Brain microvascular endothelial cell (primary cell): ENCODE measurements at regions not wholly inside any gene's neighbourhood (a gene's known extent, or its start where the extent isn't known, plus 50 kb on each side); places are given as distances from the start of the nearest gene placed in this dataset.
"Not testable (repeated sequence)": the region's sequence is repeated elsewhere in the genome, so short reads cannot be mapped to it uniquely, and the experiment has no call there.

ENCODE experiments used
- DNase-seq: peaks from one replicate; pipeline ENCODE4 v3.0.0-alpha.2; 2020
- H3K27ac ChIP-seq: fragments of 250-450 bp; sonication (Bioruptor Pico); 2 replicates; pipeline ENCODE4 v1.5.1; 2020; ENCODE audit warnings: mild to moderate bottlenecking, moderate library complexity
- H3K27me3 ChIP-seq: fragments of 250-450 bp; sonication (Bioruptor Pico); replicated peaks from 2 replicates; pipeline ENCODE4 v1.5.1; 2020; ENCODE audit warnings: mild to moderate bottlenecking
- H3K36me3 ChIP-seq: fragments of 250-450 bp; sonication (Bioruptor Pico); replicated peaks from 2 replicates; pipeline ENCODE4 v1.5.1; 2020; ENCODE audit warnings: mild to moderate bottlenecking
- H3K4me3 ChIP-seq: 2 replicates; pipeline ENCODE4 v1.5.1; 2011; ENCODE audit warnings: low read depth, mild to moderate bottlenecking, control low read depth, low read length, moderate library complexity
- in situ Hi-C: cut with HindIII; loops from 2 replicates; pipeline ENCODE4 v1.10.0; 2017; ENCODE audit warnings: low sequenced_read_pairs, low pct_ligation_motif_present
- TF ChIP-seq, protein P1 (sequence below): IDR thresholded peaks from 2 replicates; pipeline ENCODE4 v1.5.1; 2011; ENCODE audit warnings: low read depth, mild to moderate bottlenecking, moderate library complexity, low read length, control low read depth, inconsistent platforms; ENCODE audit errors: missing control alignments

- no peaks in the 10 kb centered on the region for H3K36me3 ChIP-seq
- TF ChIP-seq, protein P1, sequence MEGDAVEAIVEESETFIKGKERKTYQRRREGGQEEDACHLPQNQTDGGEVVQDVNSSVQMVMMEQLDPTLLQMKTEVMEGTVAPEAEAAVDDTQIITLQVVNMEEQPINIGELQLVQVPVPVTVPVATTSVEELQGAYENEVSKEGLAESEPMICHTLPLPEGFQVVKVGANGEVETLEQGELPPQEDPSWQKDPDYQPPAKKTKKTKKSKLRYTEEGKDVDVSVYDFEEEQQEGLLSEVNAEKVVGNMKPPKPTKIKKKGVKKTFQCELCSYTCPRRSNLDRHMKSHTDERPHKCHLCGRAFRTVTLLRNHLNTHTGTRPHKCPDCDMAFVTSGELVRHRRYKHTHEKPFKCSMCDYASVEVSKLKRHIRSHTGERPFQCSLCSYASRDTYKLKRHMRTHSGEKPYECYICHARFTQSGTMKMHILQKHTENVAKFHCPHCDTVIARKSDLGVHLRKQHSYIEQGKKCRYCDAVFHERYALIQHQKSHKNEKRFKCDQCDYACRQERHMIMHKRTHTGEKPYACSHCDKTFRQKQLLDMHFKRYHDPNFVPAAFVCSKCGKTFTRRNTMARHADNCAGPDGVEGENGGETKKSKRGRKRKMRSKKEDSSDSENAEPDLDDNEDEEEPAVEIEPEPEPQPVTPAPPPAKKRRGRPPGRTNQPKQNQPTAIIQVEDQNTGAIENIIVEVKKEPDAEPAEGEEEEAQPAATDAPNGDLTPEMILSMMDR, result no peak
- no peak for DNase-seq
- H3K27ac ChIP-seq, result no peak overlapping the region
- no peaks in the 10 kb centered on the region for H3K27me3 ChIP-seq
- H3K4me3 ChIP-seq, result no peak overlapping the region
- in situ Hi-C loops, result no loop called here
Measured at GRCh38 chr5:166803058-166803457, 1488.4 kb upstream of the WWC1 start.

- H3K27ac ChIP-seq, in situ Hi-C loops, DNase-seq, H3K4me3 ChIP-seq, H3K27me3 ChIP-seq, H3K36me3 ChIP-seq: not testable (repeated sequence)
Measured at GRCh38 chr5:166804223-166804622, 1487.2 kb upstream of the WWC1 start.

GRCh38 chr5:166804693-166805092, 1486.8 kb upstream of the WWC1 start:
- H3K27me3 ChIP-seq, H3K4me3 ChIP-seq, H3K36me3 ChIP-seq, DNase-seq, H3K27ac ChIP-seq, in situ Hi-C loops: not testable (repeated sequence)

- DNase-seq, H3K27me3 ChIP-seq, H3K4me3 ChIP-seq, in situ Hi-C loops, H3K27ac ChIP-seq, H3K36me3 ChIP-seq: not testable (repeated sequence)
Measured at GRCh38 chr5:166810093-166810658, 1481.3 kb upstream of the WWC1 start.

GRCh38 chr5:166810721-166811120, 1480.7 kb upstream of the WWC1 start:
- TF ChIP-seq, protein P1, result no peak
- no peak for DNase-seq
- H3K27me3 ChIP-seq, result no peaks in the 10 kb centered on the region
- H3K4me3 ChIP-seq, result no peak overlapping the region
- no peak overlapping the region for H3K27ac ChIP-seq
- in situ Hi-C loops, result no loop called here
- H3K36me3 ChIP-seq, result no peaks in the 10 kb centered on the region

GRCh38 chr5:166823360-166823759, 1468.1 kb upstream of the WWC1 start:
- H3K36me3 ChIP-seq, result no peaks in the 10 kb centered on the region
- no peak for DNase-seq
- H3K27me3 ChIP-seq, result no peaks in the 10 kb centered on the region
- in situ Hi-C loops, result no loop called here
- TF ChIP-seq, protein P1, result no peak
- H3K27ac ChIP-seq, result no peak overlapping the region
- no peak overlapping the region for H3K4me3 ChIP-seq

- Histone ChIP-seq H3K36me3 (no peaks in the 10 kb centered on the region), H3K4me3 (no peak overlapping the region), H3K27me3 (no peaks in the 10 kb centered on the region), H3K27ac (no peak overlapping the region)
- in situ Hi-C loops, result no loop called here
- DNase-seq, result no peak
- TF ChIP-seq, protein P1, result no peak
Measured at GRCh38 chr5:166834246-166834645, 1457.2 kb upstream of the WWC1 start.
